Type B pancreatic cell (in vitro differentiated cells): ENCODE measurements at regions not wholly inside any gene's neighbourhood (a gene's known extent, or its start where the extent isn't known, plus 50 kb on each side); places are given as distances from the start of the nearest gene placed in this dataset.

Source experiments
- DNase-seq: peaks from one replicate; pipeline ENCODE4 v3.0.0; 2021; ENCODE audit warnings: mixed read lengths; ENCODE audit not compliant: unreplicated experiment; ENCODE audit errors: extremely low spot score
- H3K27ac Mint-ChIP-seq: 2 replicates; pipeline ENCODE4 v1.8.0; 2021; ENCODE audit warnings: mild to moderate bottlenecking, mixed read lengths
- H3K27me3 Mint-ChIP-seq: 2 replicates; pipeline ENCODE4 v1.8.0; 2021; ENCODE audit warnings: mixed read lengths
- H3K36me3 Mint-ChIP-seq: 2 replicates; pipeline ENCODE4 v1.8.0; 2021; ENCODE audit warnings: mixed read lengths
- H3K4me1 Mint-ChIP-seq: one replicate; pipeline ENCODE4 v1.8.0; 2021; ENCODE audit warnings: mixed read lengths; ENCODE audit not compliant: unreplicated experiment
- H3K4me3 Mint-ChIP-seq: 2 replicates; pipeline ENCODE4 v1.8.0; 2021; ENCODE audit warnings: mild to moderate bottlenecking, mixed read lengths
- H3K9me3 Mint-ChIP-seq: 2 replicates; pipeline ENCODE4 v1.8.0; 2021; ENCODE audit warnings: mixed read lengths
- TF ChIP-seq, protein P1 (sequence below): fragments of 200-600 bp; sonication (generic); conservative IDR thresholded peaks from 2 replicates; pipeline ENCODE4 v1.5.0; 2021; ENCODE audit warnings: antibody characterized with exemption, mild to moderate bottlenecking

DNA sequence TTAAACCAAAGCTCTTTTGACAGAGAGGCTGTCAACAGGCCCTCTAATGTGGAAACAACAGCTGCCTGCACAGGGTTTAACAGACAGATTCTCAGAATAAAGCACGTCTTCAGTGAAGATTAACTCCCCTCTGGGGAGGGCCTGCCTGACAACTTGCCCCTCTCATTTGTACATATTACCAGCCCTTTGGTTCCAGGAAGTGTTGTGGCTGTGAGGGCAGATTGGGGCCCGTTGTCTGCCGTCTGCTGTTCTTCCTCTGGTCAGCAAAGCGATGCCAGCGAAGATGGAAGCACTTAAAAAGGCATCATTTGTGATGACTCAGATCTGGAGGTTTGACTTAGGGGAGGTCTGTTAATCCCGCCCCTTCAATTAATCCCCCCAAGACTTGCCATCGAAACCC, 177.0 kb upstream of the IRX6 start:
- no peak overlapping the region for H3K27ac Mint-ChIP-seq
- peaks cover 21% of the 10 kb centered on the region for H3K27me3 Mint-ChIP-seq
- TF ChIP-seq, protein P1, sequence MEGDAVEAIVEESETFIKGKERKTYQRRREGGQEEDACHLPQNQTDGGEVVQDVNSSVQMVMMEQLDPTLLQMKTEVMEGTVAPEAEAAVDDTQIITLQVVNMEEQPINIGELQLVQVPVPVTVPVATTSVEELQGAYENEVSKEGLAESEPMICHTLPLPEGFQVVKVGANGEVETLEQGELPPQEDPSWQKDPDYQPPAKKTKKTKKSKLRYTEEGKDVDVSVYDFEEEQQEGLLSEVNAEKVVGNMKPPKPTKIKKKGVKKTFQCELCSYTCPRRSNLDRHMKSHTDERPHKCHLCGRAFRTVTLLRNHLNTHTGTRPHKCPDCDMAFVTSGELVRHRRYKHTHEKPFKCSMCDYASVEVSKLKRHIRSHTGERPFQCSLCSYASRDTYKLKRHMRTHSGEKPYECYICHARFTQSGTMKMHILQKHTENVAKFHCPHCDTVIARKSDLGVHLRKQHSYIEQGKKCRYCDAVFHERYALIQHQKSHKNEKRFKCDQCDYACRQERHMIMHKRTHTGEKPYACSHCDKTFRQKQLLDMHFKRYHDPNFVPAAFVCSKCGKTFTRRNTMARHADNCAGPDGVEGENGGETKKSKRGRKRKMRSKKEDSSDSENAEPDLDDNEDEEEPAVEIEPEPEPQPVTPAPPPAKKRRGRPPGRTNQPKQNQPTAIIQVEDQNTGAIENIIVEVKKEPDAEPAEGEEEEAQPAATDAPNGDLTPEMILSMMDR, result no peak
- DNase-seq, result no peak
- no peaks in the 10 kb centered on the region for H3K36me3 Mint-ChIP-seq
- no peak overlapping the region for H3K4me3 Mint-ChIP-seq
- peaks cover 4% of the 10 kb centered on the region for H3K9me3 Mint-ChIP-seq
- peaks cover 16% of the 10 kb centered on the region for H3K4me1 Mint-ChIP-seq

DNA sequence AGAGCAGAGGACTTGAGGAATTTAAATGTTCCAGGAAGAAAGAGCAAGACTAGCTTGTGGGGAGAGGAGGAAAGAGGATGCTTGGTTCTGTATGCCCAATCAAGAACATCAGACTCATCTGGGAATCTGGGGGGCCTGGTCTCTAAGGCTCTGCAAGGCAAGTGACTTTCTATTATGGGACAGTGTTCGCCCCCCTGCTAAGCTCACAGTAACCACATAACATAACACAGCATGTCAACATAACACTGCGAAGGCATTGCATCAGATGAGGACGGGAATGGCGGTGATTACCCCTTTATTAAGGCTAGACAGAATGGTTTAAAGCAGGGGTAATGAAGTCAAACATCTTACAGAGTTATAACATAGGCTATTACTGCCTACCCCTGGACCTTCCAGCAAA, 176.6 kb upstream of the IRX6 start:
- H3K9me3 Mint-ChIP-seq, result peaks cover 4% of the 10 kb centered on the region
- peaks cover 16% of the 10 kb centered on the region for H3K4me1 Mint-ChIP-seq
- H3K27me3 Mint-ChIP-seq, result peaks cover 23% of the 10 kb centered on the region
- H3K36me3 Mint-ChIP-seq, result no peaks in the 10 kb centered on the region
- TF ChIP-seq, protein P1, result no peak
- no peak overlapping the region for H3K4me3 Mint-ChIP-seq
- H3K27ac Mint-ChIP-seq, result no peak overlapping the region
- no peak for DNase-seq

DNA sequence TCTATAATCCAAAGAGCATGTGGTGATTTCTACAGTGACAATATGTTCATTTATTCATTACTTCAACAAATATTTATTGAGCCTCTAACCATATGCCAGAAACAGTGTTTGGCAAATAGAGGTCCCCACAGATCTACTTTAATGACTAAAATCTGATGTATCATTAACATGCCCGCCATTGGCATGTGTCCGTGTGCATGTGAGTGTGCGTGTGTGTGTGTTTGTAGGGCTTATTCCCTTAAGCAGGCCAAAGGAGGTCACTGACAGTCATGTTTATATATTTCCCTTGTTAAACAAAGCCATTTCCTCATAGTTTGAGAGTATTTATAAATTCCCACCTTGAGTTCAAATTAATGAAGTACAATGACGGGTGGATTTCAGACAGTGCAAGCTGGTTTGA, 174.4 kb upstream of the IRX6 start:
- Mint-ChIP-seq H3K27me3 (peaks cover 40% of the 10 kb centered on the region), H3K27ac (no peak overlapping the region), H3K4me3 (no peak overlapping the region), H3K9me3 (peaks cover 4% of the 10 kb centered on the region), H3K4me1 (peaks cover 12% of the 10 kb centered on the region), H3K36me3 (no peaks in the 10 kb centered on the region)
- no peak for DNase-seq
- TF ChIP-seq, protein P1, result no peak

DNA sequence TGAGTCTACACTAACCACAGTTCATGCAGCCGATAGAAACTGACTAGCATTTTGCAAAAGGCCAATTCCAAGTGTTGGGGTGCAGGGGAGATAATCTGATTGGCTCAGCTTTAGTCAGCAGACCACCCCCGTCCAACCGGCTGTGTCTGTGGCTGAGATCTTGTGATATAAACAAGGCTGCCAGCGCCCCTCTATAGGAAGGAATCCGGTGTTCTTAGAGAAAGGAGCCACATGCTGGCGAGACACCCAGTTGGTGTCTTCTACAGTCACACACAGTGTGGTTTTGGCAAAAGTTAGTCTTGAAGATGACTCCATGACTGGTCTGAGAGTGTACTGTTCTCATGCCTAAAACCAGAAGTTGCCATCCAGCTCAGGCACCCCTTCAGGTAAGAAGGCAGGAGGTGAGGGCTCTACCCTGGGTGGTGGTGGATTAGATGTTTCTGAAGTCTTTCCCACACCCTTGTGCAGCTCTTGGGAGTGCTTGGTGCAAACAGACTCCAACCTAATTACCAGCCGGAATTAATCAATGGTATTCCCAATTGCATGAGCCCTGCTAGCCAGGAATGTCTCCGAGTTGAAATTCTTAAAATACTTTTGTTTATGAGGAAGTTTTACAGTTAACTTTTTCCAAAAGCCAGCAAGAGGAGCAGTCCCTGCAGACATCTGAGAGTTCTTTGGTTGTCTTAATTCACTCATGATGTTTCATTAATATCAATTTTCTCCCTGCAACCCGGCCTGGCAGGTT, 172.3 kb upstream of the IRX6 start:
- no peak for DNase-seq
- Mint-ChIP-seq H3K27me3 (peaks cover 39% of the 10 kb centered on the region), H3K9me3 (peaks cover 4% of the 10 kb centered on the region), H3K4me3 (no peak overlapping the region), H3K27ac (no peak overlapping the region), H3K36me3 (no peaks in the 10 kb centered on the region), H3K4me1 (peaks cover 7% of the 10 kb centered on the region)
- TF ChIP-seq, protein P1, result no peak

DNA sequence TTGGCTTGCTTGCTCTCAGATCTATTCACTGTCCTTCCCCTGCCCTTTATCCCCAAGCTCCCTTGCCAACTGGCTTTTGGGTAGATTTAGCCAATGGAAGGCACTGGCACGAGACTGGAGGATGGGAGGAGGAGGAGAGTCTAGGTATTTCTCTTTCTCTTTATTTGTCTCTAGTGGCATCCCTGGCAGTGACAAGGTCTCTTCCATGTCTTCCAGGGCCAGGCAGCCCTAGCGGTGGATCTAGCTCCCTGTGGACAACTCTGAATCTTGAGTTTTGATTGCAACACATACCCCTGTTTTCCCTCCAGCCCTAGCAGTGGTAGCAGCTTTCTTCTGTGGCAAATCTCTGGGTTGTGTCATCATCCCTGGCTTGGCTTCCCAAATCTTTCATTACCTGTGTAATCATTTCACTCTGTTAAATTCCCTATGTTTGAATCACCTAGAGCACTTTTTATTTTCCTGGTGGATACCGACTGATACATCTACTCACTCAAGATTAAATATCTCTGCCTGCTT, 171.1 kb upstream of the IRX6 start:
- H3K9me3 Mint-ChIP-seq, result peaks cover 2% of the 10 kb centered on the region
- TF ChIP-seq, protein P1, result no peak
- DNase-seq, result no peak
- H3K4me3 Mint-ChIP-seq, result no peak overlapping the region
- no peak overlapping the region for H3K27ac Mint-ChIP-seq
- H3K36me3 Mint-ChIP-seq, result no peaks in the 10 kb centered on the region
- H3K27me3 Mint-ChIP-seq, result peaks cover 39% of the 10 kb centered on the region
- H3K4me1 Mint-ChIP-seq, result no peaks in the 10 kb centered on the region
